ENCODE measurements at regions not wholly inside any gene's neighbourhood (a gene's known extent, or its start where the extent isn't known, plus 50 kb on each side); places are given as distances from the start of the nearest gene placed in this dataset.

- TF ChIP-seq CTCF (IDR thresholded peaks at IDR 0.05; ENCODE audit: low read depth, low read length, poor library complexity, severe bottlenecking) (no peak), EZH2phosphoT487 (IDR thresholded peaks at IDR 0.05; ENCODE audit: borderline replicate concordance, low read length) (no peak)
These were observed 109.6 kb upstream of the ACTBL2 start for GRCh38 chr5:57592236-57592635.

All from DOHH2 (cell line).